Adrenal gland (tissue), 5 donors: ENCODE measurements at regions not wholly inside any gene's neighbourhood (a gene's known extent, or its start where the extent isn't known, plus 50 kb on each side); places are given as distances from the start of the nearest gene placed in this dataset.

Experiments used
- POLR2A ChIP-seq, 2 donors: fragments of 450-650 bp; IDR thresholded peaks; one replicate each; pipeline ENCODE4 v1.6.1; 2017; ENCODE audit warnings: antibody characterized with exemption in 2 of 2, mild to moderate bottlenecking in 2 of 2, moderate library complexity in 1 of 2
- TF ChIP-seq, protein P1 (sequence below), 6 experiments: fragments of 450-650 bp in 4 of 6; fragments of 200-600 bp in 2 of 6; sonication (generic) in 1 of 6; IDR thresholded peaks; 1 replicate in 5 of 6; 2 replicates in 1 of 6; pipeline versions ENCODE4 v1.5.1 to v1.8.0; 2016 to 2021; ENCODE audit warnings: antibody characterized with exemption in 6 of 6, mild to moderate bottlenecking in 2 of 6, moderate library complexity in 1 of 6
- donor health status: DM: no; HTN: no; CAD: no.

GRCh38 chr13:23042181-23042580 is 138.6 kb upstream of the SGCG start:
- TF ChIP-seq, protein P1, sequence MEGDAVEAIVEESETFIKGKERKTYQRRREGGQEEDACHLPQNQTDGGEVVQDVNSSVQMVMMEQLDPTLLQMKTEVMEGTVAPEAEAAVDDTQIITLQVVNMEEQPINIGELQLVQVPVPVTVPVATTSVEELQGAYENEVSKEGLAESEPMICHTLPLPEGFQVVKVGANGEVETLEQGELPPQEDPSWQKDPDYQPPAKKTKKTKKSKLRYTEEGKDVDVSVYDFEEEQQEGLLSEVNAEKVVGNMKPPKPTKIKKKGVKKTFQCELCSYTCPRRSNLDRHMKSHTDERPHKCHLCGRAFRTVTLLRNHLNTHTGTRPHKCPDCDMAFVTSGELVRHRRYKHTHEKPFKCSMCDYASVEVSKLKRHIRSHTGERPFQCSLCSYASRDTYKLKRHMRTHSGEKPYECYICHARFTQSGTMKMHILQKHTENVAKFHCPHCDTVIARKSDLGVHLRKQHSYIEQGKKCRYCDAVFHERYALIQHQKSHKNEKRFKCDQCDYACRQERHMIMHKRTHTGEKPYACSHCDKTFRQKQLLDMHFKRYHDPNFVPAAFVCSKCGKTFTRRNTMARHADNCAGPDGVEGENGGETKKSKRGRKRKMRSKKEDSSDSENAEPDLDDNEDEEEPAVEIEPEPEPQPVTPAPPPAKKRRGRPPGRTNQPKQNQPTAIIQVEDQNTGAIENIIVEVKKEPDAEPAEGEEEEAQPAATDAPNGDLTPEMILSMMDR (IDR thresholded peaks at IDR 0.05): no peak
- TF ChIP-seq POLR2A (IDR thresholded peaks at IDR 0.05): no peak
